Stimulated activated memory B cell treated with anti-CD40 and anti-IgM and Interleukin-4, amounts not matched to agents 10 μg/mL and 1 μg/mL and 100 μg/mL, for 72 hours (primary cell): ENCODE measurements at regions not wholly inside any gene's neighbourhood (a gene's known extent, or its start where the extent isn't known, plus 50 kb on each side); places are given as distances from the start of the nearest gene placed in this dataset.

ENCODE experiments used
- ATAC-seq: fragments of 150-1000 bp; cut with Tn5 transposase; 2 replicates; pipeline ENCODE4 v1.10.0; 2021
- H3K27ac Mint-ChIP-seq: one replicate; pipeline ENCODE4 v1.8.0; 2022; ENCODE audit warnings: mild to moderate bottlenecking, mixed read lengths
- H3K27me3 Mint-ChIP-seq: one replicate; pipeline ENCODE4 v1.8.0; 2022; ENCODE audit warnings: mixed read lengths
- H3K36me3 Mint-ChIP-seq: one replicate; pipeline ENCODE4 v1.8.0; 2022; ENCODE audit warnings: mixed read lengths
- H3K4me1 Mint-ChIP-seq: one replicate; pipeline ENCODE4 v1.8.0; 2022; ENCODE audit warnings: mixed read lengths
- H3K4me3 Mint-ChIP-seq: one replicate; pipeline ENCODE4 v1.8.0; 2022; ENCODE audit warnings: mild to moderate bottlenecking, moderate library complexity, mixed read lengths
- H3K9me3 Mint-ChIP-seq: one replicate; pipeline ENCODE4 v1.8.0; 2022; ENCODE audit warnings: mixed read lengths

DNA sequence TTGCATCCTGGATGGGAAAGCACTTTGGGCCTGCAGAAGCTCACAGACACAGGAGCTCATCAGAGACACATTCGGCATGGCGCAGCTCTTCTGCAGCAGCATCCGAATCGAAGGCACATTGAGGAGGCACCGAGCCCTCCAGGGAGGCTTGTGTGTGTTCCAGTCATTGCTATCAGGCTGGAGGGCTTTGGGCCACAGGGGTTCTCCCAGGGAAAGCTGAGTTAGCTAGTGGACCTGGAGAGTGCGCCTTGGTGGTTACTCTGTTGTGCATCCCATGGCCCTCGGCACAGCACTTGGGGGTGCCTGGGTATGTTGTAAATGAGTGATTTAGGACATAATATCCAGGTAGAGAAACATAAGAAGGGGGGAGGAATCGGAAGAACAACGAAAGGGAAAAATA is 388.7 kb upstream of the RNF32 start:
- Mint-ChIP-seq H3K36me3 (no peaks in the 10 kb centered on the region), H3K27me3 (peaks cover 62% of the 10 kb centered on the region), H3K9me3 (no peaks in the 10 kb centered on the region), H3K4me1 (no peaks in the 10 kb centered on the region), H3K27ac (no peak overlapping the region), H3K4me3 (no peak overlapping the region)
- ATAC-seq = no peak

DNA sequence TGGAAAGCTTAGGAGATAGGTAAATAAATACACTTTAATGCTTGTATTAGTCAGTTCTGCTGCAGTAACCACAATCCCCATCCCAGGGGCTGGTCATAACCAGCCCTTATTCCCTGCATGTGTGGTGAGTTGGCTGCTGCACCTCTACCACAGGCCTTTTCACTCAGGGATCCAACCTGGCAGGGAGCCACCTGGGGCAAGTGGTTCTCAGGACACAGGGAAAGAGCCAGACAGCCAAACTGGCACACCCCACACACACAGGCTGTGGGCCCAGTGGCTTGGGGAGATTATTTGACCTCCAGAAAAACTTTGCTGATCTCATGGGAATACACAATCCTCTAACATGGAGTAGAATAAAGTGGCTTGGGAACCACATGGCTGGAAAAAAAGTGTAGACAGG is 400.0 kb upstream of the RNF32 start:
- Mint-ChIP-seq H3K4me1 (no peaks in the 10 kb centered on the region), H3K27me3 (no peaks in the 10 kb centered on the region), H3K9me3 (peaks cover 15% of the 10 kb centered on the region), H3K36me3 (no peaks in the 10 kb centered on the region), H3K4me3 (no peak overlapping the region), H3K27ac (no peak overlapping the region)
- no peak for ATAC-seq

DNA sequence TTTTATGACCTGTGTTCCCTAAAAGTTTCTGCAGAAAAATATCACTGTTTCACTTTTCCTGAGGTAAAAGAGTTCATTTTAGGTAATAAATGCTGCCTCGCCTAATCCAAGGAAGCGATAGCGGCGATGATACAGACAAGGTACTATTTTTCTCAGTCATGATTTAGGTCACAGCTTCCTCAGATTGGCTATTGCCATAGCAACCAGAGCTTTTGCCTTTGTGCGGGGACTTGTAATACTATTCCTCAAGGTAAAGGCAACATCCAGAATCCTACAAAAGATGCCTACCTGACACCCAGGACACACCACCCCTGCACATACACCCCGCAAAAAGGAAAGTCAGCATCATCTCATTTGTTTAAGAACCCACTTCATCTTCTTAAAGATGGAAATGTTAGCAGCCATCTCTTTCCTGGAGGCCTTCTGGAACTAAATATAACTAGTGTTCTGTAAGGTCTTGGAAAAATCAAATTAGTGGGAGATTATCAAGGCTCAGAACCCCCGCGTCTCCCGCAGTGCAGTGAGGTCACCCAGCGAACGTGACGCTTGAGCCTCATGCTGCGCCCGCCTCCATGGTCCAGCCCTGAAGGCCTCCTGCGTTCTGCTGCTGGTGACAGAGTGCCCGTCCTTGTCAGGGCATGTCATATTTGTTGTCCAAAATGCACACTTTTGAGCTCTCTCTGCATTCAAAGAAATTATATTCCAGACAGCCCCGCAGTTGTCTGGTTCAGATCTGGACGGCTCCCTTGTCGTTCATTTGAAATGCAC is 402.0 kb upstream of the RNF32 start:
- no peak for ATAC-seq
- H3K4me3 Mint-ChIP-seq = no peak overlapping the region

DNA sequence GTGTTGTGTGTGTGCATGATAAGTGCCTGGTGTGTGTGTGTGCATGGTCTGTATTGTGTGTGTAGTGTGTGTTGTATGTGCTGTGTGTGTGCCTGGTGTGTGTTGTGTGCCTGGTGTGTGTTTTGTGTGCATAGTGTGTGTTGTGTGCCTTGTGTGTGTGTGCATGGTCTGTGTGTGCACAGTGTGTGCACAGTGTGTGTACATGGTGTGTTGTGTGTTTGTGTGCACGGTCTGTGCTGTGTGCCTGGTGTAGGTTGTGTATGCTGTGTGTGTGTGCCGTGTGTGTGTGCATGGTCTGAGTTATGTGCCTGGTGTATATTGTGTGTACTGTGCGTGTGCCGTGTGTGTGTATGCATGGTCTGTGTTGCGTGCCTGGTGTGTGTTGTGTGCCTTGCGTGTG is 403.0 kb upstream of the RNF32 start:
- H3K4me3 Mint-ChIP-seq = no peak overlapping the region

More for the DNA sequence above, 402.0 kb upstream of the RNF32 start:
- H3K27ac Mint-ChIP-seq = no peak overlapping the region
- H3K9me3 Mint-ChIP-seq = peaks cover 15% of the 10 kb centered on the region
- H3K27me3 Mint-ChIP-seq = no peaks in the 10 kb centered on the region
- H3K4me1 Mint-ChIP-seq = no peaks in the 10 kb centered on the region
- H3K36me3 Mint-ChIP-seq = no peaks in the 10 kb centered on the region

DNA sequence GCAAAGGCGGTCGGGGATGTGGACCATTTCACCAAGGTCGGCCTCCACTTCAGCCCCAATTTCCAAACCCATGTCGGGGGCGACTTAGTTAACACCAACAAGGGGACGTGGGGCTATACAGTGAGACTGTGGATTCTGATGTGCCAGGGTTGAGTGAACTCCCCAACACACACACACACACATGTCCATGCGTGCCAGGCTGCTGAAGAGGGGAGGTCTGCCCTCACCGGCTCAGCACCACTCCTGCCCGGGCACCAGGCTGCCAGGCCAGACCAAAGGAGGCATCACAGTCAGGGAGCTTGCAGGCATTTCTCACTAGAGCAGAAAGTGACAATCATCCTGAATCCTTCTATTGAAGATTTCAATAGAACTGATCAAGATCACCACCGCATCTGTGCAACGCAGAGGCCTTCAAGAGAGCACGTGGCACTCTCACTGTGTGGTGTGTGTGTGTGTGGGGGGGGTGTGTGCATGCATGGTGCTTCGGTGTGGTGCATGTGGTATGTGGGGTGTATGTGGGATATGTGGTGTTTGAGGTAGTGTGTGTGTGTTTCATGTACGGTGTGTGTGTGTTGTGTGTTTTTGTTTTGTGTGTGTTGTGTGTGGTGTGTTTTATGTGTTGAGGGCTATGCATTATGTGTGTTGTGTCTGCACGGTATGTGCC is 403.5 kb upstream of the RNF32 start:
- Mint-ChIP-seq H3K27ac (no peak overlapping the region), H3K4me1 (no peaks in the 10 kb centered on the region), H3K9me3 (peaks cover 9% of the 10 kb centered on the region), H3K4me3 (no peak overlapping the region), H3K27me3 (no peaks in the 10 kb centered on the region), H3K36me3 (no peaks in the 10 kb centered on the region)
- ATAC-seq = no peak

More for the DNA sequence above, 403.0 kb upstream of the RNF32 start:
- Mint-ChIP-seq H3K4me1 (no peaks in the 10 kb centered on the region), H3K27ac (no peak overlapping the region), H3K27me3 (no peaks in the 10 kb centered on the region), H3K9me3 (peaks cover 9% of the 10 kb centered on the region), H3K36me3 (no peaks in the 10 kb centered on the region)
- ATAC-seq = no peak

DNA sequence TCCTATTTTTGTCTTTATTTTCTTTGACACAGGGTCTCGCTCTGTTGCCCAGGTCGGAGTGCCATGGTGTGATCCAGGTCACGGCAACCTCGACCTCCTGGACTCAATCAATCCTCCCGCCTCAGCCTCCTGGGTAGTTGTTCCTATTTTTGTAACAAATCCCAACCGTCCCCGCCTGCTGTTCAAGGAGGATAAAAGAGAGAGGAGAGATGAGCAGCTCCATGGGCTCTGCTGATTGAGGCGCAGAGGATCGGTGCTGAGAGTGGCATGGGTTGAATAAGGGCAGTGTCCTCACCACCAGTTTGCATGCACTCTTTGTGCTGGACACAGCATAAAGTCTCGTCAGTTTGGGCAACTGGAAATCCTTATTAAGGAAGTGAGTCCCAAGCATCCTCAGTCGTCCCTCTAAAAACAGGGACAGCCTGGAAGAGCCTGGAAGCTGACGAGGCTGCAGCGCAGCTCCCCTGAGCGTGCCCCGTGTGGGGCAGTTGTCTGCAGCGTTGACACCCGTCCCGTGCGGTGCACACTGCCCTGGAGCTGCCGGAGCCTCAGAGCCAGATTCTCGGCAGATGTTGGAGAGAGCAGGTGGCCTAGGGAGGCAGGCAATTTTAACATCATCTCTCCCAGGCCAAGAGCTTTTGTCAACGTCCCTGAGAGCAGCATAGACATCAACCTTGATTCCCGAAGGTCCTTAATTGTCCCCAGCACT is 404.2 kb upstream of the RNF32 start:
- Mint-ChIP-seq H3K4me3 (no peak overlapping the region), H3K9me3 (peaks cover 9% of the 10 kb centered on the region), H3K27ac (no peak overlapping the region), H3K36me3 (no peaks in the 10 kb centered on the region), H3K27me3 (no peaks in the 10 kb centered on the region), H3K4me1 (no peaks in the 10 kb centered on the region)
- ATAC-seq = no peak

DNA sequence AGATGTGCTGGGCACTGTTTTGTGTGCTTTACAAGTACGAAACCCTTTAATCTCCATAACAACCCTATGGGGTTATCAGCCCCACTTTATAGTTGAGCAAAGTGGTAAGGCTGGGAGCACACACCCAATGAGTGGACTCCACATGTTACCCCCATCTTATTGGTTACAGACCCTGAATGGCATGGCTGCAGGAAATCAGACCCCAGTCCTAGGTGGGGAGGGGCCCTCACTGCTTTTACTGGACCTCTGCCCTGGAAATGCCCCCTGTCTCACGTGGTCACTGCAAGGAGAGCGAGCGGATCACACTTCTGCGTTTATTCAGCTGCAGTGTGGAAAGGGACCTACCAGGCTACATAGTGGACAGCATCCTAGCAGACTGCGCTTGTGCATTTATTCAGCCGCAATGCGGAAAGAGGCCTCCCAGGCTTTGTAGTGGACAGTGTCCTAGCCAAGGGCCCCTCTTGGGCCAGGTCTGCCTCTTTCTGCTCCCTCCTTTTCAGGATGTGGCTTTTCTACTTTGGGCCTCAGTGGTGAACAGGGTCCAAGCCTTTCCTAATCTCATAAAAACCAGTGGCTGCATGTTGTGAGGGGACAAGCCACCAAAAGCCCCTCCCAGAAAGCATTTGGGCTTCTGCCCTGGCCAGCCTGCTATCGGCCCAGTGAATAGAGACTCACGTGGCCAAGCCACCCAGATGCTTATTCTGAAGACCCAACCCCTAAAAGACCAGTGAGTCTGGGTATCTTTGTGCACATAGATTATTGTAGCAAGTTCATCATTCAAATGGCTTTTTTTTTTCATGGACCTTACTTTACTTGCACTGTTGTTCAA is 405.7 kb upstream of the RNF32 start:
- H3K4me1 Mint-ChIP-seq = no peaks in the 10 kb centered on the region
- H3K9me3 Mint-ChIP-seq = peaks cover 9% of the 10 kb centered on the region
- no peaks in the 10 kb centered on the region for H3K27me3 Mint-ChIP-seq
- no peaks in the 10 kb centered on the region for H3K36me3 Mint-ChIP-seq
- ATAC-seq = no peak
- H3K4me3 Mint-ChIP-seq = no peak overlapping the region
- H3K27ac Mint-ChIP-seq = no peak overlapping the region

DNA sequence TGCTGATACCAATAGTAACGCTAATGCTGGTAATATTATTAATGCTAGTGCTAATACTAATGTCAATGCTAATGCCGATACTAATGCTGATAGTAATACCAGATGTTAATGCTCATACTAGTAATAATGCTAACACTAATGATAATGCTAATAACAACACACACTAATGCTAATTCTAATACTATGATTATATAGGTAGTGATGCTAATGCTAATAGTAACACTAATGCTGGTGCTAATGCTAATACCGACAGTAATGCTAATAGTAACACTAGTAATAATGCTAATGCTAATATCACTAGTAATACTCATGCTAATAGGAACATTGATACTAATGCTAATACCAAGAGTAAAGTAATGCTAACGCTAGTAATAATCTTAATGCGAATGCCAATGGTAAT is 406.4 kb upstream of the RNF32 start:
- Mint-ChIP-seq H3K27me3 (no peaks in the 10 kb centered on the region), H3K4me1 (no peaks in the 10 kb centered on the region), H3K36me3 (no peaks in the 10 kb centered on the region), H3K9me3 (peaks cover 9% of the 10 kb centered on the region), H3K4me3 (no peak overlapping the region), H3K27ac (no peak overlapping the region)
- no peak for ATAC-seq

DNA sequence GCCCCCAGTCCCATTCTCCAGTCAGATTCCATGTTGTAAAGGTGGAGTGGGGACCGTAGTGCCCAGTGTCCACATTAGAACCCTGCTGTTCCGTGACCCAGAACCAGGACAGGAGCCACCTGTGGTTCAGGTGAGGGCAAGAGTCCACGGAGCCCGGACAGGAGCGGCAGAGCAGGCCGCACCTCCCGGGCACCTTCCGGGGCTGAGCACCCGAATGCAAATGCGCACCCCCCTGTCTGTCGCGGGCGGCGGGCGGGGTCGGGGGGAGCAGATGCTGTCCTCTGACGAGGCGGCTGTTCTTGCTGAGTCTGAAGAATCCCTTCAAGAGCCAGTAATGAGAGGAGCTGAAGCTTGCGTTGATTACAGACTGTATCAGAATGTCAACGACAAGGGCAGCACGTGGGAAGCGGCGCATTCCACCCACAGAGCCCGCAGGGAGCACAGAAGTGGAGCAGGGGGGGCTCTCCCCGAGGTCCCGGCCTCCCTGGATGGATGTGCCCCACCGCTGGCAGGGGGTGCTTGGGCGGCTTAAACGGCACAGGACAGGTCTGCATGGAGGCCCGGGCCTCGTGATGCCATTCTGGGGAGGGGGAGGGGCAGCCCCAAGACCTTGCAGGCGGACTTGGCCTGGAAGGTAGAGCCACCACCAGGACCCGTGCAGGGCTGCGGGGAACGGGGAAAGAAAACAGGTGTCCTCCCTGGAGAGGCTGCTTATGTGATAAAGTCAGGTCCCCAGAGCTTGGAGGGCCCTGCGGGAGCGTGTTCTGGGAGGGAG is 407.5 kb upstream of the RNF32 start:
- Mint-ChIP-seq H3K4me3 (no peak overlapping the region), H3K4me1 (no peaks in the 10 kb centered on the region), H3K9me3 (peaks cover 9% of the 10 kb centered on the region), H3K27me3 (no peaks in the 10 kb centered on the region), H3K36me3 (no peaks in the 10 kb centered on the region), H3K27ac (no peak overlapping the region)
- ATAC-seq = no peak

DNA sequence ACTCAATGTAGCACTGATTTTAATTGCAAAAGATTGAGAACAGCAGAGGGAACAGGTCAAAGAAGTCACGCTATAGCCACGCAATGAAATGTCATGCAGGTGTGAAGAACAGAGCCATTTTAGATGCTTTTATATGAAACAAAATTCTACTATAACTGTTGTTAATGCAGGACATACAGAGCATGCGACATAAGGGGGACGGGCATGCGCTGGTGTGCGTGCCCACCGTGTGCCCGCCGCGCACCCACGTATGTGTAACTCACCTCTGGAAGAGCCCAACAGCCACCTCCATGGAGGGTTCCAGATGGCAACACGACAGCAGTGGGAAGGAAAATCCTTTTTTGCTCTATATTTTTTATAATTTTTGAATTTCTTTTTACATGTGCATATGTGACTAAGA is 410.0 kb upstream of the RNF32 start:
- H3K9me3 Mint-ChIP-seq = peaks cover 3% of the 10 kb centered on the region
- H3K27ac Mint-ChIP-seq = no peak overlapping the region
- H3K27me3 Mint-ChIP-seq = no peaks in the 10 kb centered on the region
- no peak for ATAC-seq
- no peak overlapping the region for H3K4me3 Mint-ChIP-seq
- no peaks in the 10 kb centered on the region for H3K4me1 Mint-ChIP-seq
- H3K36me3 Mint-ChIP-seq = no peaks in the 10 kb centered on the region

DNA sequence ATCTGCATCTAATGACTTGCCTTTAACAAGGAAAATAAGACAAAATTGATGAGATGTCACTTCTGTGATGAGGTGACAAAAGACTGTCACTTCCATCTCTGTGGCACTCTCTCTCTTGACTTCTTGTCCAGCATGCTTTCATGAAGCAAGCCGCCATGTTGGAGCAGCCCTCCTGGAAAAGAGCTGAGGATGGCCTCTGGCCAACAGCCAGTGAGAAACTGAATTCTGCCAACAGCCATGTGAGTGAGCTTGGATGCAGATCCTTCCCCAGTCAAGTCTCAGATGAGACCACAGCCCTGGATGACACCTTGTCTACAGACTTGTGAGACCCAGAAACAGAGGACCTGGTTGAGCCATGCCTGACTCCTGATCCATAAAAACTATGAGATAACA is 412.6 kb upstream of the SHH start:
- Mint-ChIP-seq H3K27me3 (no peaks in the 10 kb centered on the region), H3K4me1 (no peaks in the 10 kb centered on the region), H3K36me3 (no peaks in the 10 kb centered on the region), H3K9me3 (peaks cover 7% of the 10 kb centered on the region), H3K27ac (no peak overlapping the region), H3K4me3 (no peak overlapping the region)
- ATAC-seq = no peak

DNA sequence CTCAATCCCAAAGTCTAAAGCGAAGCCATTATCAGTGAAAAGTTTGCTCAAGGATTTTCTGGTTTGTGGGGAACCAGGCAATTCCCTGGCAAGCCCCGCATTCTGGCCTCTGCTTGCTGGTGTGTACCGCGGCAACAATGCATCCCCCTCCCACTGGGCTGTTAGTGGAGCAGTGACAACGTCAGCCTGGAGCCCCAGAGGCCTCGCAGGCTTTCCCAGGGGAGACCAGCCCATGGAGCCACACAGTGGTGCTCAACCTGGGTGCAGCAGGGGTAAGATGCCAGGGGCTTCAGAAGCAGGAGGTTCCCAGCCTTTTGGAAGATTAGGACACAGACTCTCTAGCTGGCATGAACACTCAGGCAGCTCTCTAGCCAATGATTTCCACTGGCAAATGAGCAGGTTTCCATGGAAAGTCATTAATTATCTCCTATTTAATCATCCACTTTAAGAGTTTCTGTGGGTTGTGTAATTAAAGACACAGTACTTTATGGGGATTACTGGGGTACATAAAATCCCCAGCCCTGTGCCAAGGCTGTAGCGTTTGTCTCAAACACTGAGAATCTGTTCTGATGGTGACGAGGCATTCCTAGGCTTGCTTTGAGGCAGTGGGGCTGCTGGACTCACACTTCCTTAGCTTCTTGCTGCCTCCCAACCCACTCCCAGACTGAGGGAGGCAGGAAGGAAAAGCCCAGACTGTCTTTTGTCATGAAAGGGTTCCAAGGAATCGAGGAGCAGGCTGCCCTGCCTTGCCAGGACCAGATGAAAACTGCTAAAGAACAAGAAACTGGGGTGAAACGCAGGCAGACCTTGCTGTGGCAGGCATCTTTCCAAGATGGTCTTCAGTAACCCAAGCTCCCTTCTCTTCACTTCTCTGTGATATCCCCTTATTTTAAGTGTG is 411.9 kb upstream of the SHH start:
- H3K9me3 Mint-ChIP-seq = peaks cover 7% of the 10 kb centered on the region
- no peak for ATAC-seq
- H3K36me3 Mint-ChIP-seq = no peaks in the 10 kb centered on the region
- no peak overlapping the region for H3K27ac Mint-ChIP-seq
- no peaks in the 10 kb centered on the region for H3K27me3 Mint-ChIP-seq
- no peaks in the 10 kb centered on the region for H3K4me1 Mint-ChIP-seq
- H3K4me3 Mint-ChIP-seq = no peak overlapping the region

DNA sequence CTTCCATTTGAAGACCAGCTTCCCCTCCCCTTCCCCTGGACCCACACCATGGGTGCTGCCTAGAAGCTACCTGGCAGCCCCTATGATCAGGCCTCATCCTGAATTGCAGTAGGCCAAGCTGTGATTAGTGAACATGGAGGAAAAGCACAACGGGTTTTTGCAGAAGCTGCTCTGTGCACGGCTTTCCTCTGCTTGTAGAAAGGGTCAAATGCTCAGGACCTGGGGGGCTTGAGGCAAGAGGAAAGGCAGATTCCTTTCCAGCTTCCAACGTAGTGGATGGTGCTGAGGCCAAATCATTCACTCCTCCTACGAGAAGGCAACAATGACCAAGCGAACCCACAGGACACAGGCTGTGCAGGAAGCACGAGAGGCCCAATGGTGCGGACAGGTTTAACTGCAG is 410.3 kb upstream of the SHH start:
- no peaks in the 10 kb centered on the region for H3K36me3 Mint-ChIP-seq

DNA sequence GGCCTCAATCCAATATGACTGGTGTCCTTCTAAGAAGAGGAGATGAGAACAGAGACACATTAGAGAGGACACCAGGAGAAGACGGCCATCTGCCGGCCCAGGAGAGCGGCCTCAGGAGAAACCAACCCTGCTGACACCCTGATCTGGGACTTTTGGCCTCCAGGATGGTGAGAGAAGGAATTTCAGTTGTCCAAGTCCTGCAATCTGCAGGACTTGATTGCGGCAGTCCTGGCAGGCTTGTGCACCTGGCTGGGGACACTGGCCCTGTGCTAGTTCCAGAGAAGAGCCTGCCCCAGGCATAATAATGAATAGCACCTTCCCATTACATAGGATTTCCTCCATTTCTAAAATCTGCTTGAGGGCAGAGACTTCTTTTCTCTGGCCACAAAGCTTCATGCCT is 409.9 kb upstream of the SHH start:
- no peak for ATAC-seq
- H3K36me3 Mint-ChIP-seq = no peaks in the 10 kb centered on the region
- H3K4me3 Mint-ChIP-seq = no peak overlapping the region
- peaks cover 4% of the 10 kb centered on the region for H3K9me3 Mint-ChIP-seq
- no peaks in the 10 kb centered on the region for H3K27me3 Mint-ChIP-seq
- no peak overlapping the region for H3K27ac Mint-ChIP-seq
- H3K4me1 Mint-ChIP-seq = no peaks in the 10 kb centered on the region

More for the DNA sequence above, 410.3 kb upstream of the SHH start:
- H3K27ac Mint-ChIP-seq = no peak overlapping the region
- H3K4me3 Mint-ChIP-seq = no peak overlapping the region
- ATAC-seq = no peak
- H3K4me1 Mint-ChIP-seq = no peaks in the 10 kb centered on the region
- H3K27me3 Mint-ChIP-seq = no peaks in the 10 kb centered on the region
- peaks cover 7% of the 10 kb centered on the region for H3K9me3 Mint-ChIP-seq
